SIG-M5 treated with dmso at 0.1 percent for 504 hours (cell line): ENCODE measurements at regions not wholly inside any gene's neighbourhood (a gene's known extent, or its start where the extent isn't known, plus 50 kb on each side); places are given as distances from the start of the nearest gene placed in this dataset.
"Not testable (repeated sequence)": the region's sequence is repeated elsewhere in the genome, so short reads cannot be mapped to it uniquely, and the experiment has no call there.

Experiments used
- DNase-seq: peaks from one replicate; lab custom pipeline; 2025; ENCODE audit not compliant: unreplicated experiment; lab: John Stamatoyannopoulos, UW

DNA sequence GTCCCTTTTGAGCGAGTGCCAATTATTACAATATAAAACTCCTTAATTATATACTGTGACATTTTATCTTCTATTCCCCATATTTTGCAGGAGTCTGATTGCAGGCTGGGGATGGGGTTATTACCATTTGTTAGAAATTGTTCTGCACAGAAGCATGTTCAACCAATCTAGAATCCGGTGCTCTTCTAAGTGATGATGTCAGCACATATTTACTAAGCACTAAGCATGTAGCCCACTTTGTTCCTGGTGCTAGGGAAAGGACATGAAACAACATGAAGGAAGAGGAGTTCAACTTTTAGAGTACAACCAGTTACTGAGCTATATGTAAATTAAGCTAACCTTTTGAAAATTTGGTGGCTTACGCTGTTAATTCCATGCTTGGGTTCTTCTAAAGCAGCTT is 52.8 kb upstream of the IL1RAPL2 start:
- DNase-seq = no peak

DNA sequence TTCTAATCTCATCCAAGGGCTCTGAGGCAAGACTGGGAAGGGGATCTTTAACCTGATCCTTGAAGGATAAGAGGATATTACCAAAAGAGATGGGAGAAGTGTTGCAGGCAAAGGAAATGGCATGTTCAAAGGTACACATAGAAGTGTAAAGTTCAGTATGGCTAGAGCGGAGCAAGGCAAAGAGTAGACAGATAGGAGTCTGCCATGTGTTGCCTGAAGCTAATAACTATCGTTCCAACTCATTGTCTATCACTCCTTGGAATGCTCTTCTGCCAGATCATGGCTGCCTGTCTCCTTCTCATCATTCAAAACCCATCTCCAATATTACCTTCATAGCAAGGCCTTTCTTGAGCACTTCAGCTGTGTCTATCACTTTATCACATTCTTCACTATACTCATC is 55.2 kb upstream of the IL1RAPL2 start:
- no peak for DNase-seq

DNA sequence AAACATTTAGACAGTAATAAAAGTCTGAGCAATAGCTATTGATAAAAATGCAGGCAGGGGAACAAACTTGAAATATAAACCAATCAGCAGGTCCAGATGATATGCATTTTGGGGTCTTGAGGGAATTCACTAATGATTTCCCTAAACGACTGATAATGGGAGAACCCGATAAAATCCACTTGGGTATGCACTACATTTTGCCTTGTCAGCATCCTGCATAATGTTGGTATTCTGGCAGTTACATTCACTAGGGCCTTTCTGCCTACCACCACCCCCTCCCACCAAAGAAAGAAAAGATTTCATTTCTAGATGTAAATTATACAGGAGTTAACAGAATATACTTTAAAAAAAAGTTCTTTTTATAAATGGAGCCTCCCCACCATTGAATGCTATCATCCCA is 63.5 kb upstream of the IL1RAPL2 start:
- DNase-seq = no peak

DNA sequence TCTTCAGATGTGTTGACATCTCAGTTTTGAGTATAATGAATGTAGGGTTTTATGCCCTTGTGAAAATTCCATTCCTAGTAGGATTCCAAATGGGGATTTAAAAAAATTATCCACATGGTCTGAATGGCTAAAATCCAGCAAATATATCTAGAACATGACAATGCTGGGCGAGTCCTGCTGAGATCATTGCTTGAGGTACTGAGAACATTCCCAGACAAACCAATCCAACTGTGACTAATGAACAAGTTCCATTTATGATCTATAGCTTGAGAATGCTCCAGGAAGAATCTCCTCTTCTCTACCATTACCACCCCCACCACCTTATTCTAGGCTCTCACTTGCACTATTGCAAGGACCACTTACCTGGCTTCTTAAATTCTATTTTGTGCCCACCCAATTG is 77.2 kb upstream of the IL1RAPL2 start:
- DNase-seq = no peak

DNA sequence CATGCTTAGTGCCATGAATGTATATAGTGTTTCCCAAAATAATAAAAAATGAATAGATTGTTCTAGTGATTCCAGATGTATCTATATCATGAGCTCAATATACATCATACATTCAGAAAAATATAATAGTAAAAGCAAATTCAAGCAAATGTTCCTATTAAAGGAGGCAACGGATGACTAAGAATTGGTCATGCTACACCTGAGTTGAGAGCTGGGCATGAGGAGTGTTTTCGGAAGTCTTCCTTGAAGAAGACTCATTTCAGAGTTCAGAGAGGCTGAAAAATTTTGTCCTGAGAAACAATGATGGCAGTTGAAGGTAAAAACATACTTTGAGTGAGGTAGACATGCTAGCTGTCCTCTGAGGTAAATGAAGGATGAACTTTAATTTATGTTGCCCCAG is 79.3 kb upstream of the IL1RAPL2 start:
- DNase-seq = no peak

DNA sequence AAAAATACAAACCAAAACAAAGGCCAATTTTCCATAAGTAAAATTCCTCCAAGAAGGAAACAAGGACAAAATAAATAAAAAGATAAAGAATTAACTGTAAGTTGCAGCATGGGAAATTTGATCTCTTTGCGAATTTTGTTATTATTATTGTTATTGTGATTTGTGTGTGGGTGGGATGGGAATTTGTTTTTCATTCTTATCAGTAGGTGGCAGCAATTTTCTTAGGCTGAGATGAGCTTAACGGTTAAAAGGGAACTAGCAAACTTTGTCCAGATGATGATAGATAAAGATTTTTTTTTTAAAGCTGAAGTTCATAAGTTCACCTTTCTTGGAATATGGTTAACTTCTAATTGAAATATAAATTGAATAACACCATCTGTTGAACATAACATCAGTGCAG is 83.2 kb upstream of the IL1RAPL2 start:
- no peak for DNase-seq

DNA sequence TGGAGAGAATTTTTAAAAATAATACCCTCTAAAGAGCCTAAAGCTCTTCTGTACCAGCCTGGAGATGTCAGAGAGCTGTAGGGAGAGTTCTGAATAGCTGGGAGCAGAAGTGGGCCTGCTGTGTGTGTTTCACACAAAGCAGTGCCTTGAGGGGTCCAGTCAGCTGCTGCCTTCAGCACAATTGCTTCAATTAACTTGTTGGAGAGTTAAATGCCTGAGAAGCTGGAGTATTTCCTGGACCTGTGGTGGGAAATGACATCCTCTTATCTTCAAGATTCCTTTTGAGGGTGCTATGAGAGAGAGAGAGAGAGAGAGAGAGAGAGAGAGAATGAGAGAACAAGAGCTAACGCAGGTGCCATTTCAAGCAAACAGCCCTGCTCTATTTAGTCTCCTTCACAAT is 96.2 kb upstream of the IL1RAPL2 start:
- DNase-seq = no peak

DNA sequence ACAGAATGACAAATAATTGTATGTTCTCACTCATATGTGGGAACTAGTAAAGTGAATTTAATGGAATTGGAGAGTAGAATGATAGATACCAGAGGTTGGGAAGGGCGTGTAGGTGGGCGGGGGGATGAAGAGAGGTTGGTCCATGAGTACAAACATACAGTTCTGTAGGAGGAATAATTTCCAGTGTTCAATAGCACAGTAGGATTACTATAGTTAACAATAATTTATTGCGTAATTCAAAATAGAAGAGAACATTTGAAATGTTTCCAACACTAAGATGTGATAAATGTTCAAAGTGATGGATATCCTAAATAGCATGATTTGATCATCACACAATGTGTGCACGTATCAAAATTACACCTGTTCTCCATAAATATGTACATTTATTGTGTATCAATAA is 106.2 kb upstream of the IL1RAPL2 start:
- no peak for DNase-seq

DNA sequence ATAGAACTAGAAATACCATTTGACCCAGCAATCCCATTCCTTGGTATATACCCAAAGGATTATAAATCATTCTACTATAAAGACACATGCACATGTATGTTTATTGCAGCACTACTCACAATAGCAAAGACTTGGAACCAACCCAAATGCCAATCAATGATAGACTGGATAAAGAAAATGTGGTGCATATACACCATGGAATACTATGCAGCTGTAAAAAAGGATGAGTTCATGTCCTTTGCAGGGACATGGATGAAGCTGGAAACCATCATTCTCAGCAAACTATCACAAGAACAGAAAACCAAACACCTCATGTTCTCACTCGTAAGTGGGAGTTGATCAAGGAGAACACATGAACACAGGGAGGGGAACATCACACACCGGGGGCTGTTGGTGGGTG is 108.9 kb upstream of the IL1RAPL2 start:
- not testable (repeated sequence) for DNase-seq

DNA sequence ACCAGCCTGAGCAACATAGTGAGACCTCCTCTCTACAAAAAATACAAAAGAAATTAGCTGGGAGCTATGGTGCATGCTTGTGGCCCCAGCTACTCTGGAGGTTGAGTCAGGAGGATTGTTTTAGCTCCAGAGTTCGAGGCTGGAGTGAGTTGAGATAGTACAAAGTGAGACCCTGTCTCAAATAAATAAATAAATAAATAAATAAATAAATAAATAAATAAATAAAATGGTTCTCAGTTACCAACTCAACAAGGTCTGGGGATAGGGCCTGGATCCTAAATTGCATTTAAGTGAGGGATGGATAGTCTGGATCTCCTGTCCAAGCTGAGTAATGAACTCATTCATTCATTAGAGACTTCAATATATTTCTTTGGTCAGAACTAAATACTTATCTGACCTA is 115.7 kb upstream of the IL1RAPL2 start:
- DNase-seq = no peak

DNA sequence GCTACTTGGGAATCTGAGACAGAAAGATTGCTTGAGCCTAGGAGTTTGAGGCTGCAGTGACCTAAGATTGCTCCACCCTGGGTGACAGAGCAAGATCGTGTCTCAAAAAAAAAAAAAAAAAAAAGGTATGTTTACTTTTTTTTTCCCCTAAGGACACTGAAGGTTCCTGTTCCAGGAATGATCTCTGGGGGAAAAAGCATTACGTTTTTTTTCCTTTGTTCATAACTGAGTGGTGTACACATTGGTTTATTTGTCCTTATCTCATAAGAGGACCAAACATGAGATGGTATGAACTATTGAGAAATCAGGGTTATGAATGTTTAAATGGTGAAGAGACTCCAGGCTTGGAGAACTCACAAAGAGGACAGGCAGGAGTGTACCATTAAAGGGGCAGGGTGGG is 120.4 kb upstream of the IL1RAPL2 start:
- peak; percentile 13 for DNase-seq

DNA sequence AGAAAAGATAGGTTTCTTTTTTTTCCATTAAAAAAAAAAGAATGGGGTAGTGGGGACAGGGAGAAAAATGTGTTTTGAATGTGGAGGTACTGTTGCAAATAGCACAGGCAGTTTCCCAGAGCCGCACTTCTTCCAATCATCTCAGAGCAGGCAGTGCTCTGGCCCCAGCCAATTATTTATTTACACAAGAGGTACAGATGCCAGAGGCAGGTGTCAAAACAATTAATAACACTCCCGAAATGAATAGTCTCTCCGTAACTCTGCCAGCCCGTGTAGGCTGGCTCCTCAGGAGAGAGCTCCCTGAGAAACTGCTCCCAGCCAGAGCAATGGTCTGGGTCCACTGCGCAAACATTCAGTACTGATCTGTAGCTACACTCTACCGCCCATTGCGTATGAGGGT is 130.8 kb upstream of the IL1RAPL2 start:
- DNase-seq = no peak

DNA sequence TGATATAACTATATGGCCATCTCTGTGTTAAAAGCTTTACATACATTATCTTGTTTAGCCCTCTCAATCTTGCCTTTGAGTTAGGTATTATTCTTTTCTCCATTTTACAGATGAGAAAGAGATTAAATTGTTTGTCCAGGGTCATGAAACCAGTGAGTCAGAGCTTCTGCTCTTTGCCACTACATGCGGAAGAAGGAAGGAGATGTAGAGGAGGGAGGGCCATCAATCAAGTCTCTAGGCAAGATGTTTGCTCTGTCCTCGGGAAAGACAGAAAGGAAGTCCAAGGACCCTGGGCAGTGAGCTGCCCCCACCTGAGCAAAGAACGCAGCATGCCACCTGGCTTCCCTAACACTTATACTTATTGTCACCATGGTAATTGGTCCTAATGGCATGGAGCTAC is 133.7 kb upstream of the IL1RAPL2 start:
- no peak for DNase-seq

DNA sequence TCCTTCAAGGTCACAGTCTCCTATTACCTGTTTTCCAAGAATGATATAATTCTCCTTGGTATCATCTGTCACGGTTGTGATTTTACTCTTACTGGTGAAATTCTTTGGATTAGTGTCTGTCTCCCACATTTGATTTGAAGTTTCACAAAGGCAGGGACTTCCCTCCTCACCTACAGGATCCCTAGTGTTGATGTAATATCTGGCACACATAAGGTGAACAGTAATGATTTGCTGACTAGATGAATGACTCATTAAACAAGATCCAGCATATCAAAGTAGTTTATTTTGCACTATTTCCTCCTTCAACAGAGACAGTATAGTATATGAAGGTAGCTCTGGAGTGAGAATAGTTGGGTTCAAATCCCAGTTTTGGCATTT is 135.3 kb upstream of the IL1RAPL2 start:
- no peak for DNase-seq

DNA sequence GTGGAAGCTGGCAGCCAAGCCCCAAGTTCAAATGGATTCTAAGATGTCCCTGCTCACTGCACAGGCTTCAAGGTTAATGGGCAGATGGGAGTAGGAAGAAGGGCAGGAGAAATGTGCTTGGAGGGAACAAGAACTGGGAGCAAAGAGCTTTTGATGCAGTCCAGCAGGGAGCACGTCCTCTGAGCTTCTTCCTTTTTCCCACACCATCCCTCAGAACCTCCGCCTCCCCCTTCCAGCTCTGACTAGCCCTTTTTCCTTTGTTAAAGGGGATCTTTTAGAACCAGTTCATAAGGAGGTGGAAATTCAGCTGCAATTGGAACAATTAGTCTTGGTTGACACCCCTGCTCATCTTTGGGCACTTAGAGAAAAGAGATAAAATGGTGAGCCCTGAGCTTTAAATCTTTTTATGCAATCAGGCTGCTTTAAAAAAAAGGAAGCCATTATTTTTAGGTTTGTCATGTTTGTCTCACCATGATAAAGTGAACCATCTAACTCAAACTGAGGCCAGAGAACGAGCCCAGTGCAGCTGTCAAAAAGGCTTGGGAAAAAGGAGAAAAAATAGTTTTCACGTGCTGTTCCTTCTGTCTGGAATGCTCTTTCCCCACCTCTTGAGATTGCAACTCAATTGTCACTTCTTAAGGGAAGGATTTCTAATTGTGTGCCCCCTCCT is 135.8 kb upstream of the IL1RAPL2 start:
- no peak for DNase-seq

DNA sequence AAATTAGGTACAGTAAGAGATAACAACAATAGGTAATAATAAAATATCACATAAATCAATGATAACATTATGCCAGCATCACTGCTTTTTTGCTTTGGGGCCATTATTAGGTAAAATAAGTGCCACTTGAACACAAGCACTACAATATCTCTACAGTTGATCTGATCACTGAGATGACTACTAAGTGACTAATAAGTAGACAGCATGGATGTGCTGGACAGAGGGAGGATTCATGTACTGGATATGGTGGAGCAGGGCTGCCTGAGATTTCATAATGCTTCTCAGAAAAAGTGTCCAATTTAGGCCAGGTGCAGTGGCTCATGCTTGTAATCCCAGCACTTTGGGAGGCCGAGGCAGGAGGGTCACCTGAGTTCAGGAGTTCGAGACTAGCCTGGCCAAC is 137.8 kb upstream of the IL1RAPL2 start:
- DNase-seq = no peak

DNA sequence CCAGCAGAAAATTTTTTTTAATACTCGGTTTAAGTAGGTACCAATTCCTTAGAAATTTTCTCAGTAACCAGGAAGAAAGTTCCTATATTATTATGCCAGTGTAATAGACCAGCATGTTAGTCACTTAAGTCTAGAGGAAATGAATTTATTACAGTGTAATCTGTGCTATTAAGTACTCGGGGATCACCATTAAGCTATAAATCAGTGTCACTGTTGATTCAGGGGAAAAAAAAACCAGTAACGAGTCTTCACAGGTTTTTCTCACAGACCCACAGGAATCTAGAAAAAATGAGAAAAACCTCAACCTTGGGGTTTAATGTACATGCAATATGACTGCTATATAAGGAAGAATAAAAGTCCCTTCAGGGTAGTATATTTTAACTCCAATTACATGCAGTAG is 138.3 kb upstream of the IL1RAPL2 start:
- no peak for DNase-seq

DNA sequence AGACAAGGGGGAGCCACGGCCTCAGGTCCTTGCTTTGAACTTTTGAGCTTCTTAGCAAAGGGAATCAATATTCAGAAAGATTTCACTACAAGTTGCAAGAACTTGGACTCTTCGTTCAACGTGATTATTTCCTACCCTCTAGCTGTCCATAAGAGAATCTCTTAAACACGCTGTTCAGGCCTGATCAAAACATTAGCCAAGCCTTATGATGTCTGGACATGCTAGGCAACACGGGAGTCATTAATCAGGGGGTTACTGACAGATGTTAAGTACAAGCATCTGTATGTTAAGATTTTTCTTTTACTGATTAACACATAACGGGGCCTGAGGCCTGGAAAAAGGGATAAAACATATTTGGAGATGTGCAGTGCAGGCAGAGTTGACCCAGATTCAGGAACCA is 138.9 kb upstream of the IL1RAPL2 start:
- no peak for DNase-seq

DNA sequence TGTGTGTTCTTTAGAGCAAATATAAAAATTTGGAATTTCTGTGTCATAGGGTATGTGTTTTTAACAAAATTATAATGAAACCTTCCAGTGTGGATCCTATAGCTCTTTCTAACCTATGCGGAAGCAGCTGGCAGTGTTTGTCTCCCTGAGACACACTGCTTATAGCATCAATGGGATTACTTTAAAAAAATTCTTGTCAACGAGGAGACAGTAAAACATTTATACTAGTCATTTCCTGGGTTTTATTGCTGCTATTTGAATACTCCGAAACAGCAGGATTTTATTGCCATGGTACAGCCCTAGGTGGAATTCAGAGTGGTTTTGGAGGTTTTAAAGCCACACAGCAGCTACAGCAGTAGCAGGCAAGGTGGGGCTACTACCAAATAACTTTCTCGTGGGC is 145.1 kb upstream of the IL1RAPL2 start:
- DNase-seq = no peak

DNA sequence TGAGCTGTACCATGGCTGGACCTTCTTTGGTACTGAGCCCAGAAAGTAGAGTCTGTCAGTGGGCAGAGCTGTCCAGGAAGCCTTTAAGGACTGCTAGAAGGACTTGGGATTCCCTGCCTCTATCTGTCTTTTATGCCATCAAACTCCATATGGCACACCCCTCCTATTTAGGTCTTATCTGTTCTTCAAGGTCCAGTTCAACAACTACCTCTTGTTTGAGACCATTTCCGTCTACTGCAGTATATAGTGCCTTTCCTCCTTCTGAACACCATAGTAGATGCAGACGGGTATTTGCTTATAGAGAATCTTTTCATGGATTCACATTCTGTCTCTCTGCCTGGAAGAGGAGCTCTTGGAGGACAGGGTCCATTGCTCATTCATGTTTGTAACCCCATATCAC is 146.1 kb upstream of the IL1RAPL2 start:
- no peak for DNase-seq

DNA sequence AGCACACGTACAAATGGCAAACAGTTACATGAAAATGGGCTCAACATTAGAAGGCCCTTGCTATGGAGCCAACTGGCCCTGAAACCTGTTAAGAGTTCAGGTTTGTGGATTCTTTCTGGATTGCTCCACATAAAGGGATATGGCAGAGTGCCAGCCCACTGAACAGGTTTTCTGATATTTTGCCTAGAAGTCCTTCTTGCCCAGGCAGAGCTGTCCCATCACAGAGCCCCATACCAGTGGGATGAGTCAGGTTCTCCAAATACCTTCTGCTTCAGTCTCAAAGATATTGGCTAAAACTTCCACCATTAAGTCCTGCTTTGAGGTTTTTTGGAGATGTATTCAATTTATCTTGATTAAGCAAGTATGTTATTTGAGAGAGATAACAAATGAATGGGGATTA is 146.8 kb upstream of the IL1RAPL2 start:
- no peak for DNase-seq

DNA sequence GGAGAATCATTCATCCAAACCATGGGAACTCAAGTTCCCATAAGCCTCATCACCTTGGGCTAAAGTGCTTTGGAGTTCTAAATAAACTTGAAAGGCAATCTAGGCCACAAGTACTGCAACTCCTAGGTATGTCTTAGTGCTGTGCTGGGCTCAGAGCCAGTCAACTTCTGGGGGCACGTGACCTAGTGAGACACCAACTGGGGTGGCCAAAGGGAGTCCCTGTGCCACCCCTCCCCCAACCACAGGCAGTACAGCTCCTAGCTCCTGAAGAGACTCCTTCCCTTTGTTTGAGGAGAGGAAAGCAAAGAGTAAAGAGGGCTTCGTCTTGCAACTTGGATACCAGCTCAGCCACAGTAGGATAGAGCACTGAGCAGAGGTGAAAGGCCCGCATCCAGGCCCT is 154.2 kb upstream of the IL1RAPL2 start:
- DNase-seq = no peak

DNA sequence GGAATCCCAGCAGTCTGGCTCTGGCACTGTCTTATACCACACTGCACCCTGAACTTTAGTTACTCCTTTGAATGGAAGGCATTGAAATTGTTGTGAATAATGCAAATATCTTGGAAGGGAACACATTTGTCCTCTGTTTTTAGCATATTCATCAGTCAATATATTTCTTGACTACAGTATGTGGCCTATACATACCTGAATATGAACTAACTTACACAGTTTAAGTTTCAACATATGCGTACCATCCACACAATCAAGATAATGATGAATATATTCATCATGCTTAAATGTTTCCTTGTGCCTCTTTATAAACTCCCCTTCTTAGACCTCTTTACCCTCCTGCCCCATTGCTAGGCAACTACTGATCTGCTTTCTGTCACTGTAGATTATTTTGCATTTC is 145.7 kb upstream of the ESX1 start:
- no peak for DNase-seq

DNA sequence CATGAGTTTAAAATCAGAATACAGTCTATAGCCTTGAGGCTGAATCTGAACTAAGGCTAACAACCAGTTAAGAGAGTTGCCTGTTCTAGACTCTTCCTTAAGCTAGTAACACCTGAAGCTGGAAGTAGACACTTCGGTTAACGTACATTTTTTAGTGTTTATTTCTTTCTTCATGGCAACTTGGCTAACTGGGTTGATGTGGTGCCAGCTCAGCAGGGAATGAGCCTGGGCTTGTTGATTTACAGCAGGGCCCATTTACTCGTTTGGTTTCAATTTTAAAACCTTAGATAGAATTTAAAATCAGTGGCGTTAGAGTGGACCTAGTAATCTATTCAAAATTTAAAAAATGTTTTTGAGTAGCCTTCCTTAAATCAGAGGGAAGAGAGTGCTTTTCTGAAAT is 137.6 kb upstream of the ESX1 start:
- no peak for DNase-seq
